ENCODE measurements at regions not wholly inside any gene's neighbourhood (a gene's known extent, or its start where the extent isn't known, plus 50 kb on each side); places are given as distances from the start of the nearest gene placed in this dataset.

GRCh38 chr6:98574984-98575383, 259.4 kb upstream of the POU3F2 start:
- Histone ChIP-seq H3K27ac (ENCODE audit: low read depth, low read length) (no peak overlapping the region), H2AFZ (ENCODE audit: low read depth, low read length) (no peak overlapping the region), H3K36me3 (ENCODE audit: insufficient read depth, low read length) (no peaks in the 10 kb centered on the region), H3K4me2 (ENCODE audit: low read length) (no peak overlapping the region), H3K9ac (ENCODE audit: low read length) (no peak overlapping the region), H4K20me1 (ENCODE audit: insufficient read depth, low read length) (no peaks in the 10 kb centered on the region), H3K27me3 (ENCODE audit: insufficient read depth, low read length) (no peaks in the 10 kb centered on the region), H3K4me1 (ENCODE audit: insufficient read depth, low read length) (peaks cover 9% of the 10 kb centered on the region), H3K9me3 (ENCODE audit: insufficient read depth, low read depth, low read length) (no peaks in the 10 kb centered on the region), H3K79me2 (ENCODE audit: insufficient read depth, low read length) (no peaks in the 10 kb centered on the region), H3K4me3 (ENCODE audit: insufficient read depth, low read depth, low read length) (no peak overlapping the region)
- Mint-ChIP-seq H3K4me1 (ENCODE audit: low read depth, unreplicated experiment) (peaks cover 46% of the 10 kb centered on the region), H3K27me3 (ENCODE audit: low read depth, unreplicated experiment) (no peaks in the 10 kb centered on the region), H3K27ac (ENCODE audit: unreplicated experiment) (peak overlapping the region; percentile 27), H3K9me3 (ENCODE audit: unreplicated experiment) (no peaks in the 10 kb centered on the region), H3K4me3 (ENCODE audit: unreplicated experiment) (no peak overlapping the region), H3K36me3 (ENCODE audit: low read depth, unreplicated experiment) (no peaks in the 10 kb centered on the region)
- no peak for TF ChIP-seq CTCF (IDR thresholded peaks at IDR 0.05; ENCODE audit: insufficient read depth, low read depth, low read length)
- no peak for TF ChIP-seq EZH2 (IDR thresholded peaks at IDR 0.05; ENCODE audit: insufficient read depth, low read length)
- DNase-seq (ENCODE audit: low read depth) = no peak
- no peak for FAIRE-seq

GRCh38 chr6:98576791-98577190, 257.6 kb upstream of the POU3F2 start:
- no peak overlapping the region for H2AFZ ChIP-seq (ENCODE audit: low read depth, low read length)
- no peaks in the 10 kb centered on the region for H4K20me1 ChIP-seq (ENCODE audit: insufficient read depth, low read length)
- Mint-ChIP-seq H3K4me1 (ENCODE audit: low read depth, unreplicated experiment) (peaks cover 56% of the 10 kb centered on the region), H3K27ac (ENCODE audit: unreplicated experiment) (peak overlapping the region; percentile 97), H3K4me3 (ENCODE audit: unreplicated experiment) (no peak overlapping the region), H3K9me3 (ENCODE audit: unreplicated experiment) (no peaks in the 10 kb centered on the region), H3K36me3 (ENCODE audit: low read depth, unreplicated experiment) (no peaks in the 10 kb centered on the region), H3K27me3 (ENCODE audit: low read depth, unreplicated experiment) (no peaks in the 10 kb centered on the region)
- H3K36me3 ChIP-seq (ENCODE audit: insufficient read depth, low read length) = no peaks in the 10 kb centered on the region
- H3K4me1 ChIP-seq (ENCODE audit: insufficient read depth, low read length) = peaks cover 13% of the 10 kb centered on the region
- TF ChIP-seq EZH2 (IDR thresholded peaks at IDR 0.05; ENCODE audit: insufficient read depth, low read length) (no peak), CTCF (IDR thresholded peaks at IDR 0.05; ENCODE audit: insufficient read depth, low read depth, low read length) (no peak)
- DNase-seq (ENCODE audit: low read depth) (peak; percentile 82), FAIRE-seq (peak; percentile 34)
- H3K4me3 ChIP-seq (ENCODE audit: insufficient read depth, low read depth, low read length) = no peak overlapping the region
- H3K27ac ChIP-seq (ENCODE audit: low read depth, low read length) = no peak overlapping the region
- H3K4me2 ChIP-seq (ENCODE audit: low read length) = no peak overlapping the region
- no peak overlapping the region for H3K9ac ChIP-seq (ENCODE audit: low read length)
- H3K79me2 ChIP-seq (ENCODE audit: insufficient read depth, low read length) = no peaks in the 10 kb centered on the region
- no peaks in the 10 kb centered on the region for H3K27me3 ChIP-seq (ENCODE audit: insufficient read depth, low read length)
- H3K9me3 ChIP-seq (ENCODE audit: insufficient read depth, low read depth, low read length) = no peaks in the 10 kb centered on the region

GRCh38 chr6:98578016-98578415, 256.4 kb upstream of the POU3F2 start:
- H3K4me1 Mint-ChIP-seq (ENCODE audit: low read depth, unreplicated experiment) = peaks cover 58% of the 10 kb centered on the region
- H3K9me3 Mint-ChIP-seq (ENCODE audit: unreplicated experiment) = no peaks in the 10 kb centered on the region
- DNase-seq (ENCODE audit: low read depth) (peak; percentile 16), FAIRE-seq (no peak)
- Histone ChIP-seq H3K4me1 (ENCODE audit: insufficient read depth, low read length) (peaks cover 13% of the 10 kb centered on the region), H3K36me3 (ENCODE audit: insufficient read depth, low read length) (no peaks in the 10 kb centered on the region), H3K27ac (ENCODE audit: low read depth, low read length) (no peak overlapping the region), H3K9ac (ENCODE audit: low read length) (no peak overlapping the region), H3K9me3 (ENCODE audit: insufficient read depth, low read depth, low read length) (no peaks in the 10 kb centered on the region), H3K4me2 (ENCODE audit: low read length) (no peak overlapping the region), H3K27me3 (ENCODE audit: insufficient read depth, low read length) (no peaks in the 10 kb centered on the region), H3K4me3 (ENCODE audit: insufficient read depth, low read depth, low read length) (no peak overlapping the region), H3K79me2 (ENCODE audit: insufficient read depth, low read length) (no peaks in the 10 kb centered on the region), H2AFZ (ENCODE audit: low read depth, low read length) (no peak overlapping the region), H4K20me1 (ENCODE audit: insufficient read depth, low read length) (no peaks in the 10 kb centered on the region)
- H3K27ac Mint-ChIP-seq (ENCODE audit: unreplicated experiment) = peak overlapping the region; percentile 97
- no peaks in the 10 kb centered on the region for H3K36me3 Mint-ChIP-seq (ENCODE audit: low read depth, unreplicated experiment)
- TF ChIP-seq CTCF (IDR thresholded peaks at IDR 0.05; ENCODE audit: insufficient read depth, low read depth, low read length) (no peak), EZH2 (IDR thresholded peaks at IDR 0.05; ENCODE audit: insufficient read depth, low read length) (no peak)
- peak overlapping the region; percentile 48 for H3K4me3 Mint-ChIP-seq (ENCODE audit: unreplicated experiment)
- no peaks in the 10 kb centered on the region for H3K27me3 Mint-ChIP-seq (ENCODE audit: low read depth, unreplicated experiment)
